HG03520 (cell line): ENCODE measurements at regions not wholly inside any gene's neighbourhood (a gene's known extent, or its start where the extent isn't known, plus 50 kb on each side); places are given as distances from the start of the nearest gene placed in this dataset.
"Not testable (repeated sequence)": the region's sequence is repeated elsewhere in the genome, so short reads cannot be mapped to it uniquely, and the experiment has no call there.

ENCODE experiments used
- ATAC-seq: cut with Tn5 transposase; IDR thresholded peaks from one replicate; pipeline ENCODE4 v1.9.1; 2021; ENCODE audit warnings: mild to moderate bottlenecking, moderate library complexity; ENCODE audit not compliant: unreplicated experiment

DNA sequence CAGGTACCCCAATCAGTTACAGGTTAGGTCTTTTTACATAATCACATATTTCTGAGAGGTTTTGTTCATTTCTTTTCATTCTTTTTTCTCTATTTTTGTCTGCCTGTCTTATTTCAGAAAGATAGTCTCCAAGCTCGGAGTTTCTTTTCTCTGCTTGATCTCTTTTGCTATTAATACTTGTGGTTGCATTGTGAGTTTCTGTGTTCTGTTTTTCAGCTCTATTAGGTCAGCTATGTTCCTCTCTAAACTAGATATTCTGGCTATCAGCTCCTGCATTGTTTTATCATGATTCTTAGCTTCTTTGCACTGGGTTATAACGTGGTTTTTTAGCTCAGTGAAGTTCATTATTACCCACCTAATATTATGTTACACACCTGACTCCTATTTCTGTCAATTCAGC is 914.1 kb downstream of the TRHDE start:
- no peak for ATAC-seq

DNA sequence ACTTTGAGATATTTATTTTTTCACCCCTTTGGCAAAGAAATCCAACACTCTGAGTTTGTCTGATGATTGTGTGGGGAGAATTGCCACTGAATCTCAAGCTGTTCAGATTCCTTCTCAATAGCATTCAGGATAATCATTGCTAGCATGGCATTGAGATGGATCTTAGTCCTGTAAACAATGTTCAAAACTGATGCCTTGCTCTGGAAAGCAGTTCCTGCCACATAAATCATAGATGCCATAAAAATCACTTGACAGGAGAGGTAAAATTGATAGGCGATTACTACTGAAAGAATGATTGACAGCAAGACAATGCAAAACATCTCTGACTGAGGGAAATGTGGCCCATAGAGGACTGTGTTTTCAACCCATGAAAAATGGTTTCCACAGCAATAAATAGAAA is 915.6 kb downstream of the TRHDE start:
- no peak for ATAC-seq

DNA sequence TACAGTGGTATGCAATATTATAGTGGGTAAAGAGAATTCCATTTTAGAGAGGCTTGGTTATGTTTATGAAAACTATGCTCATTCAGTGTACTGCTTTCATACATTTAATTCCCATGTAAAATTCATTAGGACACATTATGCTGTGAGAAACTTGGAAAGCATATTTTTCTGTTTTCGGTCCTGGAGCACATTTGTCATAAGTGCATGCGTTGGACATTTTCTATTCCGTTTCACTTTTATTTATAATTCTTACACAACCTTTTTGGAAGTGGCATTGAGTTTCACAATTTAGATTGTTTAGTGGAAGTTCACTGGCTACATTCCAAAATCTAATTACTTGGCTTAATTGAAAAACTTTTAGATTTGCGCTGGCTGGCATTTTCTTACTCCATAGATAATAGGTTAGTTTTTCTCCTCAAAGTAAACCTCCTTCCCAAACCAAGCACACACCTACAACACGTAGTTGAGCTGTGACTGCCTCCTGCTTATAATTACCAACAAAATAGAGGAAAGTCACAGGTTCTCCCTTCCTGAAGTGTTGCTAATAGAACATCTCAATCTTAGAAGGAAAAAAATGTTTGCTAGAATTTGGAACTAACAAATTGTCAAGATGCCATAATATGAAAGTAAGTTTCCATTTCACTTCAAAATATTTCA is 938.5 kb downstream of the TRHDE start:
- ATAC-seq = no peak

DNA sequence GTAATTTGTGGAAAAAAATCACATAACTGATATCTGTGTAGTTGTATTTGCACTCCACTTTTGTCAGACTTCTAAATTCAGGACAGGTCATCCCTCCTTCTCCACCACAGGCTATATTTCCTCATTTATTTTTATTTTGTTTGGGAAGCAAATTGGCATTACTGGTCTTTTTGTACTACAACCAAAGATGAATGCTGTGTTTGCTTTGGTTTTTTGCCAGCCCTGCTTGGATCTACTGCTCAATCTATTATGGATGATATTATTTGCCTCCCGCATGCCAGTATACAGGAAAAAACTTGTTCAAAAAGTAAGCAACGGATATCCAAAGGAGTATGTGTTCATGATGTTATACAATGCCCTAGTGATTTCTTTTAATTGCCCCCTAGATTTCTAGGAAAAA is 948.8 kb downstream of the TRHDE start:
- no peak for ATAC-seq

DNA sequence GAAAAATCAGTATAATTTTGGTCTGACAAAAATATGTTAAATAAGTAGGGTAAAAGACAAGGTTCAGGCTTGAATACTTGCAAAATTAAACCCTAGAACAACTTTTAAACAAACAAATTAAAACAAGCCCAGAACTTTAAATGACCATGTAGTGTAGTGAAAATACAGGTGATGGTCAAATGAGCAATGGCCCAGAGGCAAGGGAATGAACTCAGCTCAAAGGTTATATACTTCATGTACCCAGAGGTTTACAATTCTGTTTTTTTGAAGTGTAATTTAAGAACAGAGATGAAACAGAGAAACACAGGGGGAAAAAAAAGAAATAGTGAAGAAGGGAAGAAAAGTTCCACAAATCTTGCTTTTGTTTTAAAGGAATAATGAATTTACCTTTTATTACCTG is 949.2 kb downstream of the TRHDE start:
- ATAC-seq = no peak

DNA sequence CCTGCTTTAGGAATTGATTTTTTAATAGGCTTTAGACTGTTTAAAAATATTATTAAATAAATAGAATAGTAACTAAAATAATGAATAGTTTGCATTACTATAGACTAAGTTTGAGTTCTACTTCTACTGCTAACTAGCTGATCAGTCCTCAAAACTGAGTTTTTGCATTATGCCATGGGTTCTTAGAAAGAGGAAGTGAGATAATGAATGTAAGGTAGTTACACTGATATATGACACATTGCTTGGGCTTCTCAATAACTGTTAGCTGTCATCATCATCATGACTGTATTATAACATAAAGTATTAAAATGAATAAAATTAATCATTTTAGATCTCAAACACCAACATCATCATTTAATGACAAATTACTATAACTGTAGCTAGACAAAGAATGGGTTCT is 949.7 kb downstream of the TRHDE start:
- no peak for ATAC-seq

DNA sequence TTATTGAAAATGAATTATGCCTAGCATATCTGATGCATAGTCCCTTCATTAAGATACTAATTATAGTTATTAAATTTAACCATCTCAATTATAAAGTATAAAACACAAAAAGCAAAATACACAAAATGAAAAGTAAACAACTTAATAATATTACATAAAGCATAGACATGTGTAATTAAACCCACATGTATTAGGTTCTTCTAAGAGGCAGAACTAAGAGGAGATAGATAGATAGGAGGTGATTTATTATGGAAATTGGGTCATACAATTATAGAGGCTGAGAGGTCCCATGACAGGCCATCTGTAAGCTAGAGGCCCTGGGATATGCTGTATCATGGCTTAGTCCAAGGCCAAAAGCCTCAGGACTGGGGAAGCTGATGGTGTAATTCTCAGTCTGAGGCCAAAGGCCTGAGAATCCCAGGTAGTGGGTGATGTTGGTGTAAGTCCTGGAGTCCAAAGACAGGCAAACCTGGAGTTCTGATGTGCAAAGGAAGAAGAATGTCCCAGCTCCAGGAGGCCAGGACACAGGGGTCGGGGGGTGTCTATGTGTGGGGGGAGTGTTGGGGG is 953.3 kb downstream of the TRHDE start:
- no peak for ATAC-seq

DNA sequence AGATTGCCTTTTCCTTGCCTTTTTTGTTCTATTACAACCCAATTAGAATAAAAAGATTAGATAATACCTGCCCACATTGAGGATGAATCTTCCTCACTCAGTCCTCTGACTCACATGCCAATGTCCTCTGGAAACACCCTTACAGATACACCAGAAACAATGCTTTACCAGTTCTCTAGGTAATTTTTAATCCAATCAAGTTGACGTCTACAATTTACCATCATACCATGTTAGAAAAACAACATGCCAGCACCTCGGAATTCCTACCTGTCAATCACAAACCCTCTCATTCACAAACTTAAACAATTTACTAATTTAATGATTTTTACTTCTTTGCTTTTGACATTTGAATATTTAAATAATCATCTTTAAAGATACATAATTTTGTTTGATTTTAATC is 953.8 kb downstream of the TRHDE start:
- no peak for ATAC-seq

DNA sequence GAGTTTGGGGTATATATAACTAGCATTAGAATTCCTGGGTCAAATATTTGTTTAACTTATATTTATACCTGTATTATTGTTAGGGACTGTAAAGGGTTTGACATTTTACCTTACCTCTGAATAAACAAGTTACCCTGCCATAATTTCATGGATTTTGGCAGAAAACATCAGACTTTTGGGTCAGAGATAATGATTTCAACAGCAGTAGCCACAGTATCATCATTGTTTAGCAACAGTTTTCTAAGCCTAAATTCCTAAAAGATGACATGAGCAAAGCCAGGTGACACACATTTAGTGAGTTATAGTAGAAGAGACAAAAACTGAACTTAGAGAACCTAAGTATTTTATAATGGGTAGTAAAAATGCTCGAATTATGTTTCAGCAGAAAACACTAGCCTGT is 954.4 kb downstream of the TRHDE start:
- ATAC-seq = no peak

DNA sequence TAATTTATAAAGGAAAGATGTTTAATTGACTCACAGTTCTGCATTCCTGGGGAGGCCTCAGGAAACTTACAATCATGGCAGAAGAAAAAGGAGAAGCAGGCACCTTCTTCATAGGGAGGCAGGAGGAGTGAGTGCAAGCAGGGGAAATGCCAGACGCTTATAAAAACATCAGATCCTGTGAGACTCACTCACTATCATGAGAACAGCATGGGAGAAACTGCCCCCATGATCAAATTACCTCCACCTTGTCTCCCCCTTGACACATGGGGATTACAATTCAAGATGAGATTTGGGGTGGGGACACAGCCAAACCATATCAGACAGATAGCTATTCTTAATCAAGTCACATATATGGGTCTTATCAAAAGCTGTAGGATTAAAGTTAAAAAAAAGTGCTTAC is 956.7 kb downstream of the TRHDE start:
- not testable (repeated sequence) for ATAC-seq

DNA sequence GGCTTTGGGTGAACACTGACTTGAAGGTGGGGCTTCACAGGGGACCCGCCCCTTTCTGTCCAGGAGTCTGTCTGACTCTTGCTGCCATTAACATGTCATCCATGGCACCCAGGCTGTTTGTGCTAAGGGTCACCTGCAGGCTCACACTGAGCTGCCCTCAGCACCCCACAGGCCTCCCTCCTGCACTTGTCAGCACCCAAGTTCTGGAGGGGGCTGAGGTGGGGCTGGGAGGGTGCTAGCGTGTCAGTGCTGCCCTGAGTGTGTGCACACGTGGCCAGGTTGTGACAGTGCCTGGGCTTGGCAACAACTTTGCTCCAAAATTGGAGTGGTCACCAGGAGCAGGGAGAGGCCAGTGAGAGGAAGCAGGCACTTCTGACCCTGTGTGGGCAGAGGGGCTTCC is 963.2 kb downstream of the TRHDE start:
- ATAC-seq = no peak

DNA sequence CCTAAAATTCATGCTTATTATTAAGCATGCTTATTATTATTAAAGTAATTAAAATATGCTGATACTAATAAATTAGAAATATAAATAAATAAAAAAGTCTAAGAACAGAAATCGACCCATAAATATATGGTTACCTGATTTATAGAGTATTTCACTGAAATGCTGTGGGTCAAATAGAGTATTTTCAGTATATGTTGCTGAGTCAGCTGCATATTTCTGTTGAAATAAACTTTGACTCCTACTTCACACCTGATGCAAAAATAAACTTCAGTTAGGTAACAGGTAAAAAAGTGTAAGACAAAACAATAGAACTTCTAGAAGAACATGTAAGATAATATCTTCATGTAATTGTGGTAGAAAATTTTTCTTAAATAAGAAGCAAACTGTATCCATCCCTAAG is 967.9 kb downstream of the TRHDE start:
- no peak for ATAC-seq

DNA sequence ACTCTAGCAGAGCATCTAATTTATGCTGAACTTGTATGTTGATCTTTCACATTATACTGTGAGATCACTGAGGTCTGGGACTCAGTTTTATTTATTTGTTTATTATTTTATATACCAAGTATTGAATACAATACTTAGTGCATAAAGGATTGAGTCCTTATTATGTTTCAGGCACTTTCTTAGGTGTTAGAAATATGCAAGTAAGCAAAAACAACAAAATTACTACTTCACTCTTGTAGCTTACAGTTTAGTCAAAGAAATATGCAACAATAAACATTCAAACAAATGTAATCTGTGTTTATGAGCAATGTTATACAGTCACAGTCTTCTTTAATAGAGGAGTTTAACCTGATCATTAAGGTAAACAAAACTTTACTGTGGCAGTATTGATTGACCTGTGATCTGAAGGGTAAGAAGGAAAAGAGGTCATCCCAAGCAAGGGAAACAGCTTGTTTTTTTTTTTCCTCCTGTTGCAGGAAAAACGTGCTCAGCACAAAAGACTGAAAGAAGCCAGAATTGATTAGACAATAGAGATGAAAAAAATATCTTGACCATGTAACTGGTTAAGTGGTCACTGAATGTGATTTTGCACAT is 990.7 kb downstream of the TRHDE start:
- no peak for ATAC-seq

DNA sequence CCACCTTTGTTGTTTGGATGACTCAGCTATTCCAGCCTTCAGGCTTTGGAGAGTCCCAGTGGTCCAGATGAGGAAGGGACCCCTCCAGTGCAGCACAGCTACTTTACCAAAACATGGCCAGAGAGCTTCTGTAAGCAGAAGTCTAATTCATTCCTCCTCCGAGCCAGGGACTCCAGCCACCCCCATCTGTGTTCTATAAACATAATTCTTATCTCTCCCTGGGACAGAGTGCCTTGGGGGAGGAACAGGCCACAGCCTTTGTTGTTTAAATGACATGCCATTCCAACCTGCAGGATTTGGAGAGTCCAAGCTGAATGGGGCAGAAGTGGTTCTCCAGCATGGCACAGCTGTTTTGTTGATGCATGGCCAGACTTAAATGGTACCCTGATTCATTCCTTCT is 994.0 kb downstream of the TRHDE start:
- ATAC-seq = no peak

DNA sequence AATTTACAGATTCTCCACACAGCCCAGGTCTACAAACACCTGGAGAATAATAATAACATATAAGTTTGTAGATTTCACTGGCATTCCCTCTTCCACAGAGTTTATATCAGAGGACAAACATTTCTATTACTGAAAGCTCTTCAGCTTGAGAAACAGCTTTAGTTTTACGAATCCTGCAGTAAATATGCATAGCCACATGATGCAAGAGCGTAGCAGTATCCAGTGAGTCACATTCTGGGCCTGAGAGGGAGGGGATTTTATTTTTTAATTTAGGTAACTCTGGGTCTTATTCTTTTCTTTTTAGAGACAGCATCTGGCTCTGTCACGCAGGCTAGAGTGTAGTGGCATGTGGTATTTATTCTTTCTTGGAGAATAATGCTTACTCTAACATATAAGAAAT is 1002.8 kb downstream of the TRHDE start:
- no peak for ATAC-seq

DNA sequence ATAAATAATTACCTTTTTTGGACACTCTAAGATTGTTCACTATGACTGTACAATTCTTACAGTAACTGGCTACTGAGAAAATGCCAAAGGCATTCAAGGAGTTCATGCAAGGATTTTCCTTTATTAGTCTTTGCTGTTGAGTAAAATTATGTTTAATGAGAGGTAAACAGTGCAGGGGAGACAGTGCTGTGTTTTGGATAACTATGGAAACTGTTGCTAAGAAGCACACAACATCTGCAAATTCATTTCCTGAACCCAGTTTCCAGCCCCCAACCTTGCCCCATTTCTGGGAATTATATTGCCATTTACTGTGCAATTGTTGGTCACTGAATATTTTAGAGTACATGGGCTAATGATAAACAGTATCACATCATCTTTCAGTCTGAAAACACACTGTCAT is 1005.8 kb downstream of the TRHDE start:
- no peak for ATAC-seq

DNA sequence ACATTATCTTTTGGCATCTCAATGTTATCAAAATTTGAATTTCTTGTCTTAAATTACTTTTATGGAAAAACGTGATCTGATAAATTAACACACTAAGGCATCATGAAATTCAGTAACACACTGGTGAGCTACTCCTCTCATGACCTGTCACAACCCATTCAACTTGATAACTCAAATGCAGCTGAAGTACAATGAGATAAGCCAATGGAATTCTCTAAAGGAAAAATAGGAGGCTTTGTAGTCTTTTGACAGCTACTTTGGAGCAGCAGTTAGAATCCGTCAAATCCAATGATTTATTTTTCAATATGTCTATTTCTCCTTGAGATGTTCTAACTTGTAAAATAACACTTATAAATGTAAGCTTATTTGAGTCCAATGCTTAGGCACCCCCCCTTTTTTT is 1029.4 kb downstream of the TRHDE start:
- no peak for ATAC-seq

DNA sequence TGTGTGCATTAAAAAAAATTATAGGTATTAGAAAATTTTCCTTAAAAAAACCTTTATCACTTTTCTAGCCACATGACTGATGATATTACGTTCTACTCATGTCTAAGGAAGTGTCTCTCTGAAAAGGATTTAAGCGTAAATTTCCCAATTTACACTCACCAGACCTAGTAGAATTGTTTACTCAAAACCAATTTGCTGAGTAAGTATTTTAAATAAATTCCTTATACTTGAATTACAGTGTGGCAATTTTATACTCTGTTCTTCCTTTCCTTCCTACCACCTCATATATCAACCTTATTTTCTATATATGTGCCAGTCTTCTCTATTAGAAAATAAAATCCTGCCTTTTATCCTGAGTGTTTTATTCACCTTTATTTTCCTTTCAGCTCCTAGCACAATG is 1035.1 kb downstream of the TRHDE start:
- no peak for ATAC-seq

DNA sequence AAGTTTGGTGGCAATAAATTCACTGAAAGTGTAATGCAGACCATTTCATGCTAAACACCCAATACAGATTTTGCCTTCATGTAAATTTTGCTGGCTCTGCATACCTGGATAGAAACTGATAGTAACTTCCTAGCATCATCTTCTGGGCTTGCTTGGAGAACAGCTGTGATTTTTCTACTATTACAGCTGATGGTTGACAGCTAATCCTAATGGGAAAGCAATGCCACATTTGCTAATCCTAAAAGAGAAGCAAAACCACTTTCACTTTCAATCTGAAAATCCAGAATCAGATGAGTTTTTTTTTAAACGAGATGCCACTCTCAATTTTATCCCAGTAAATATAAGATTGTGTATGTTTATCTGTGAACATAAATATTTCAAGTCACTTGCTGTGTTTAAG is 1035.9 kb downstream of the TRHDE start:
- no peak for ATAC-seq

DNA sequence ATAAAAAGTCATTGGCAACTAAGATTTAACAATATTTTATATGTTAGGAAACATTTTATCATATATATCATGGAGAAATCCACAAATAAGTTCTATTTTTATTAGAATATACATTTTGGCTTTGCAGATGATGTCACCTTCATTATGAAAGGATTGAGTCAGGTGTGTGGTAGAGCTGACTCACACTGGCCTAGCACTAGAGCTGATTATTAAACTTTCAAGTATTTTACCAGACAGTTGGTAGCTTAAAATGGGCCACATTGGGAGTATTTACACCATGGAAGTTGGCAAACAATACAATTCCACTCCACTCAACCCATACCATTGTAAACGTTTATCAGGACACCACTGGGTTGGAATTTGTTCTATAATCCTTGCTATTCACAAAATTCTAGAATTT is 1036.6 kb downstream of the TRHDE start:
- ATAC-seq = no peak

DNA sequence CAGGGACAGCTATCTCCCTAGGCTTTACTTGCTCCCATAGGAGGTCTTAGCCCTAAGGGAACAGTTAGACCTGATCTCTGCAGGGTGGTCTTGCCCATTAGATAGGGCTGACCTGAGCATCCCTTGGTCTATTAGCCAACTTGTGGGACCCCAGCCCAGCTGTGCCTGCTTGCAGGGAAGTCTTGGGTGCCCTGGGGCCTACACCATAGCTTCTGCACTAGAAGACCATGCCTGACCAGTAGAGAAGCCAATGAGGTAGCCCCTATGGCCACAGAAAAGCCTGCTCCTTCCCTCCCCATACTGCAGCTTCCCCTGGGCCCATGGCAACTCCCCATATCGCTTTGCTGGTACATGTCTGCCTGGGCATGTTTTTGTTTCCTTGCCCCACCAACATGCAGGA is 1049.1 kb downstream of the TRHDE start:
- ATAC-seq = no peak

DNA sequence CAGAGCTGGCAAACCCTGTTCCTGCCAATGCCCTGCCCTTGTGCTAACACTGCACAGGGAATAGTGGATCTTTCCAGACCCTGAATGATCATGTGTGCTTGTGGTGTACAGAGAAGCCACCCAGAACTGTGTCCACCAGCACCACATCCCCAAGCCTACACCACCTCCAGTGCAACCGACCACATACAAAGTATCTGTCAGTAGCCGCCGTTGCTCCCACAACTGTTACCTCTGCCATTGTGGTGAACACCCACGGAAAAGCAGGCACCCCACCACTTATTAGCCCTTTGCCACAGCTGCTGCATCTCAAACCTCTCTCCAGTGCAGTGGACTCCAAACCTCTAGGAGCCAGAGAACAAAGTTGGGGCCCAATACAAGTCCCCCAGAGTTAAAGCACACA is 1049.6 kb downstream of the TRHDE start:
- no peak for ATAC-seq
